ENCODE measurements at regions not wholly inside any gene's neighbourhood (a gene's known extent, or its start where the extent isn't known, plus 50 kb on each side); places are given as distances from the start of the nearest gene placed in this dataset.

DNA sequence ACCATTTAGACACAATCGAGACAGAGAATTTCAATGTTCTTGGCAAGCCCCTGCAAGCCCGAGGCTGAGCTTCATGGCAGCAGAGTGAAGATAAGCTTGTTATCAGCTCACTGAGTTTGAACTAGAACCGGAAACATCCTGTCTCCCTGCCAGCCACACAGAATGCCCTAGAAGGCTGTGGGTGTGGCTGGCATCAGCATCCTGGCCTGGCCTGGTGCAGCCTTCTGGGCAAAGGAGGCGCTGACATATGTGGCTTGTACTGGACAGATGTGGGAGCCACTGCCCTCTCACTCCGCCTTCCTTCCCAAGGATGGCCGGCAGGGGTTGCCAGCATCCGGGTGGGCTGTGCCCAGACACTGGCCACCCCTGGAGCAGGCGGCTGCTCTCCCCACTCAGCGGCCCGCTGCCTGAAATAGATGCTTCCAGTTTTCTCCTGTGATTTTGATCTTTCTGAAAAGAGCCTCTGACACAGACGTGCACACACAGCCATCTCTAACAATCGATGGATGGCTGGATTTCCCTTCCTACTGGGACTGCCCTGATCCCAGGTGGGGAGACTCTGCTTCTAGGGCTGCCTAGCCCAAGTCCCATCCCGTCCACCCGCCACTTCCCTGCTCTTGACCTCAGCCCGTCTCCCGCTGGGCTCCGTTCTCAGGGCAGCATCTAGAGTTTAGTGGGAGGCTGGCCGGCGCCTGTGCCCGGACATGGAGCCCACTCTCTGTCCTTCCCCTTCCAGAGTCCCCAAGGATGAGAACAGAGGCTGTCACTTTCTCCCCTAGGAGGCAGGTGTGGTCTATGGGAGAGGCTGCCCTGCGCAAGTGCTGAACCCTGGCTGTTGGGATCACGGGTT, 149.7 kb downstream of the CTTN start:
- H3K4me3 ChIP-seq (ENCODE audit: low read depth, low read length), result no peak overlapping the region
- TF ChIP-seq CTCF (IDR thresholded peaks at IDR 0.05; ENCODE audit: borderline replicate concordance, insufficient read depth, low read depth, low read length), result no peak

- no peak for TF ChIP-seq CTCF (IDR thresholded peaks at IDR 0.05; ENCODE audit: borderline replicate concordance, insufficient read depth, low read depth, low read length)
- no peak overlapping the region for H3K4me3 ChIP-seq (ENCODE audit: low read depth, low read length)
These were observed 150.6 kb downstream of the CTTN start for GRCh38 chr11:70548976-70549375.

DNA sequence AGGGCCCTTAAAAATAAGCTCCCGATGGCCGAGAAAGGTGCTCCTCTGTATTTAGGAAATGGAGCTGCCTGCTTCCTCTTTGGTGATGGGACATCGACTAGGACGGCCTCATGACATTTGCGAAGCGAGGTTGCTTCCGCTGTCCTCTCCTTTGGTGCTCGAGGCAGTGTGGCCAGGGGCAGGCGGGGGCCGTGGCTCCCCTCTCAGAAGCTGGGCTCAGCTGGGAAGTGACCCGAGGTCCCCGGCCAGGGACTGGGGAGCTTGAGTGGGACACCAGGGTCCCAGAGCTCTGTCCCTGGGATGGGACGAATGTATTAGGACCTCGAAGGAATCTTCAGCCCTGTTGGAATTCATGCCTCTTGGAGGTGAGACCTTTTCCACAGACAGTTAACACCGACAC, 151.1 kb downstream of the CTTN start:
- no peak for TF ChIP-seq CTCF (IDR thresholded peaks at IDR 0.05; ENCODE audit: borderline replicate concordance, insufficient read depth, low read depth, low read length)
- no peak overlapping the region for H3K4me3 ChIP-seq (ENCODE audit: low read depth, low read length)

DNA sequence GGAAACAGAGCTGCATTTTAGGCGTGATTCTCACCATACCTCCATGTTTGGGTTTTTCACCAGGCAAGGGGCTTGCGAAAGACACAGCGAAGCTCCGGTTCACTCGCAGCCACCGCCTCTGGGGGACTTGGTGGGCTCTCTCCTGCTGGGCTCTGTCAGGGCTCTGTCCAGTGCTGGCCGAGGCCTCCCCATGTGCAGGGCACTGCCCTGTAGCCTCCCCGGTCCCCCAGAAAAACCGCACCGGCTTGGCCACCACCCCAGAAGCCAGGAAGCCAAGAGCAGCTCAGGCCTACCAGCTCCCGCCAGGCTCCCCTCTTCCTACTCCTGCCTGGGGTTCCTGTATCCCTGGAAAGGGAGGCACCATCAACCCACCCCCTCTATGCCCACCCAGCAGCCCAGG, 151.5 kb downstream of the CTTN start:
- no peak for TF ChIP-seq CTCF (IDR thresholded peaks at IDR 0.05; ENCODE audit: borderline replicate concordance, insufficient read depth, low read depth, low read length)
- H3K4me3 ChIP-seq (ENCODE audit: low read depth, low read length), result no peak overlapping the region

- no peak for TF ChIP-seq CTCF (IDR thresholded peaks at IDR 0.05; ENCODE audit: borderline replicate concordance, insufficient read depth, low read depth, low read length)
- no peak overlapping the region for H3K4me3 ChIP-seq (ENCODE audit: low read depth, low read length)
These were observed 152.3 kb downstream of the CTTN start for GRCh38 chr11:70550456-70551195.

- TF ChIP-seq CTCF (IDR thresholded peaks at IDR 0.05; ENCODE audit: borderline replicate concordance, insufficient read depth, low read depth, low read length), result no peak
- no peak overlapping the region for H3K4me3 ChIP-seq (ENCODE audit: low read depth, low read length)
These were observed 153.2 kb downstream of the CTTN start for GRCh38 chr11:70551351-70552166.
